ENCODE measurements at regions not wholly inside any gene's neighbourhood (a gene's known extent, or its start where the extent isn't known, plus 50 kb on each side); places are given as distances from the start of the nearest gene placed in this dataset.

DNA sequence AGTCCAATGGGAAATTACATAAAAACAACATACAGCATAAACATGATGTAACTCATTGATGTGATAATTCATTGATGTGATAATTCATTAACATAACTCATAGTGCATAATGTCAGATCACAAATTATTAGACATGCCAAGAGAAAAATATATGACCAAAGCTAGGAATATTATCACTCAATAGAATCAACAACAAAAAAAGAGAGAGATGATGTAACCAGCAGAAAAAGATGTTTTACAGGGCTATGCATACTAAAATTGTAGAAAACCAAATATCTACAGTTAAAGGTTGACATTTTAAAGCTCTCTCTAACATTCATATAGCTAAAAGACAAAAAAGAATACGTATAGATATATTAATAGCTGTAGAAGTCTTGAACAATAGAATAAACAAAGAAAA is 1067.2 kb upstream of the ADGRB3 start:
- Histone ChIP-seq H3K27me3 (ENCODE audit: low read length) (no peaks in the 10 kb centered on the region), H3K79me2 (ENCODE audit: low read length) (no peaks in the 10 kb centered on the region), H3F3A (ENCODE audit: low read length, unreplicated experiment) (no peaks in the 10 kb centered on the region), H3K36me3 (ENCODE audit: low read depth, low read length) (no peaks in the 10 kb centered on the region), H3K9ac (ENCODE audit: low read length) (no peak overlapping the region), H3K9me2 (replicated peaks; ENCODE audit: low read length) (no peaks in the 10 kb centered on the region), H3K27ac (ENCODE audit: low read length) (no peak overlapping the region), H3K9me3 (ENCODE audit: low read length) (no peaks in the 10 kb centered on the region), H3K4me3 (ENCODE audit: low read length) (no peak overlapping the region), H2AFZ (ENCODE audit: low read length) (no peak overlapping the region), H4K20me1 (ENCODE audit: low read length) (no peaks in the 10 kb centered on the region), H3K4me1 (ENCODE audit: insufficient read depth, low read length) (no peaks in the 10 kb centered on the region), H3K4me2 (ENCODE audit: low read length) (no peak overlapping the region)
- TF ChIP-seq EZH2 (IDR thresholded peaks at IDR 0.05; ENCODE audit: low read length, unreplicated experiment) = no peak
- TF ChIP-seq, protein P1, sequence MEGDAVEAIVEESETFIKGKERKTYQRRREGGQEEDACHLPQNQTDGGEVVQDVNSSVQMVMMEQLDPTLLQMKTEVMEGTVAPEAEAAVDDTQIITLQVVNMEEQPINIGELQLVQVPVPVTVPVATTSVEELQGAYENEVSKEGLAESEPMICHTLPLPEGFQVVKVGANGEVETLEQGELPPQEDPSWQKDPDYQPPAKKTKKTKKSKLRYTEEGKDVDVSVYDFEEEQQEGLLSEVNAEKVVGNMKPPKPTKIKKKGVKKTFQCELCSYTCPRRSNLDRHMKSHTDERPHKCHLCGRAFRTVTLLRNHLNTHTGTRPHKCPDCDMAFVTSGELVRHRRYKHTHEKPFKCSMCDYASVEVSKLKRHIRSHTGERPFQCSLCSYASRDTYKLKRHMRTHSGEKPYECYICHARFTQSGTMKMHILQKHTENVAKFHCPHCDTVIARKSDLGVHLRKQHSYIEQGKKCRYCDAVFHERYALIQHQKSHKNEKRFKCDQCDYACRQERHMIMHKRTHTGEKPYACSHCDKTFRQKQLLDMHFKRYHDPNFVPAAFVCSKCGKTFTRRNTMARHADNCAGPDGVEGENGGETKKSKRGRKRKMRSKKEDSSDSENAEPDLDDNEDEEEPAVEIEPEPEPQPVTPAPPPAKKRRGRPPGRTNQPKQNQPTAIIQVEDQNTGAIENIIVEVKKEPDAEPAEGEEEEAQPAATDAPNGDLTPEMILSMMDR (conservative IDR thresholded peaks at IDR 0.05; ENCODE audit: low read depth, low read length) = no peak
- POLR2A ChIA-PET (ENCODE audit: unreplicated experiment) = no interaction called here
- DNase-seq (no peak), ATAC-seq (no peak)
- no TSS peak for BruUV-seq (replicated peaks)
- CTCF ChIA-PET = no interaction called here
- intact Hi-C loops (cut with micrococcal nuclease) = no loop called here

DNA sequence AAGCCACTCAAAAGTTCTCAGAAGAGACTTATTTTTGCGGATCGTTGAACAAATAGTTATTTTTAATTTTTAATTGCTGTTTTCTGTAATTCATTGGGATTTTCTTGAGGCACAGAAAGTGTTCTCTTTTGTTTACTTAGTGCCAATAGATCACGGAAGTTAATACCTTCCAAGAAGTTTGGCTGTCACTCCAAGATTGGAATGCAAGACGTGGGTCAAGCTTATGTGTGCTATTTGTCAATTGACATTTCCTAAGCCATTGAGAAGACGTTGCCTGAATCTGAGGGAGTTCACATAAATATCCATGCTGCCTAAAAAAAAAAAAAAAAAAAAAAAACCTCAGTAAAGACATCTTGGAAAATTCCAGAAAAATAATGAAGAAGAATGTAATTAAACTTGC is 1071.4 kb upstream of the ADGRB3 start:
- ATAC-seq (no peak), DNase-seq (no peak)
- Histone ChIP-seq H3K9ac (ENCODE audit: low read length) (no peak overlapping the region), H3K9me2 (replicated peaks; ENCODE audit: low read length) (no peaks in the 10 kb centered on the region), H3F3A (ENCODE audit: low read length, unreplicated experiment) (no peaks in the 10 kb centered on the region), H2AFZ (ENCODE audit: low read length) (no peak overlapping the region), H3K79me2 (ENCODE audit: low read length) (no peaks in the 10 kb centered on the region), H3K9me3 (ENCODE audit: low read length) (no peaks in the 10 kb centered on the region), H3K36me3 (ENCODE audit: low read depth, low read length) (no peaks in the 10 kb centered on the region), H4K20me1 (ENCODE audit: low read length) (no peaks in the 10 kb centered on the region), H3K27me3 (ENCODE audit: low read length) (no peaks in the 10 kb centered on the region), H3K4me2 (ENCODE audit: low read length) (no peak overlapping the region), H3K4me3 (ENCODE audit: low read length) (no peak overlapping the region), H3K4me1 (ENCODE audit: insufficient read depth, low read length) (no peaks in the 10 kb centered on the region), H3K27ac (ENCODE audit: low read length) (no peak overlapping the region)
- intact Hi-C loops (cut with micrococcal nuclease) = no loop called here
- TF ChIP-seq EZH2phosphoT487 (IDR thresholded peaks at IDR 0.05; ENCODE audit: borderline replicate concordance, low read length) (no peak), EZH2 (IDR thresholded peaks at IDR 0.05; ENCODE audit: low read length, unreplicated experiment) (no peak)
- TF ChIP-seq, protein P1 (conservative IDR thresholded peaks at IDR 0.05; ENCODE audit: low read depth, low read length) = no peak
- POLR2A ChIA-PET (ENCODE audit: unreplicated experiment) = no interaction called here
- no TSS peak for BruUV-seq (replicated peaks)
- CTCF ChIA-PET = no interaction called here

DNA sequence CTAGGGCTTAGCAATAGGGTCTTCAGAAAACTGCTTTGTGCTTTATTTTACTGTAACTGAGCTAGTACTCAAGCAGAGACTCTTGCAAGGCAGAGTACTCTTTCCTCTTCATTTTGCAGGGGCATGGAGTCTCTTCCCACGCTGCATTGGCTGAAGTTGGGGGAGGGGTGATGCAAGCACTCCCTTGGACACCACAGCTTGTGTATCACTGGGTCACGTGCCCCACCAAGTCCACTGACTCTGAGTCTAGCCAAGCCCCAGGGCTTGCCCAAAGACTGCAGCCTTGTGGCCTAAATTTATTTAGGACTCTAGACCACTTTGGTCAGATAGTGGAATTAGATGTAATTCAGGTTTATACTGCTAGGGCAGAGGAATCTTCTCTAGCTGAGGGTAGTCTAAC is 1075.0 kb upstream of the ADGRB3 start:
- H3K36me3 ChIP-seq (ENCODE audit: low read depth, low read length) = no peaks in the 10 kb centered on the region
- no peaks in the 10 kb centered on the region for H3K27me3 ChIP-seq (ENCODE audit: low read length)
- TF ChIP-seq, protein P1 (conservative IDR thresholded peaks at IDR 0.05; ENCODE audit: low read depth, low read length) = no peak
- TF ChIP-seq EZH2 (IDR thresholded peaks at IDR 0.05; ENCODE audit: low read length, unreplicated experiment) (no peak), EZH2phosphoT487 (IDR thresholded peaks at IDR 0.05; ENCODE audit: borderline replicate concordance, low read length) (no peak)
- no TSS peak for BruUV-seq (replicated peaks)
- H3K4me1 ChIP-seq (ENCODE audit: insufficient read depth, low read length) = no peaks in the 10 kb centered on the region
- no peak overlapping the region for H3K27ac ChIP-seq (ENCODE audit: low read length)
- no peak overlapping the region for H3K4me2 ChIP-seq (ENCODE audit: low read length)
- no peaks in the 10 kb centered on the region for H3K9me3 ChIP-seq (ENCODE audit: low read length)
- H3K79me2 ChIP-seq (ENCODE audit: low read length) = no peaks in the 10 kb centered on the region
- H4K20me1 ChIP-seq (ENCODE audit: low read length) = no peaks in the 10 kb centered on the region
- H2AFZ ChIP-seq (ENCODE audit: low read length) = no peak overlapping the region
- CTCF ChIA-PET = no interaction called here
- POLR2A ChIA-PET (ENCODE audit: unreplicated experiment) = no interaction called here
- no peak overlapping the region for H3K4me3 ChIP-seq (ENCODE audit: low read length)
- DNase-seq (no peak), ATAC-seq (no peak)
- no peak overlapping the region for H3K9ac ChIP-seq (ENCODE audit: low read length)
- H3K9me2 ChIP-seq (replicated peaks; ENCODE audit: low read length) = no peaks in the 10 kb centered on the region
- intact Hi-C loops (cut with micrococcal nuclease) = no loop called here
- H3F3A ChIP-seq (ENCODE audit: low read length, unreplicated experiment) = no peaks in the 10 kb centered on the region
